ENCODE measurements at regions not wholly inside any gene's neighbourhood (a gene's known extent, or its start where the extent isn't known, plus 50 kb on each side); places are given as distances from the start of the nearest gene placed in this dataset.

GRCh38 chr13:86298725-86299124 lies 499.5 kb upstream of the SLITRK6 start (continued):
- TF ChIP-seq, protein P1, sequence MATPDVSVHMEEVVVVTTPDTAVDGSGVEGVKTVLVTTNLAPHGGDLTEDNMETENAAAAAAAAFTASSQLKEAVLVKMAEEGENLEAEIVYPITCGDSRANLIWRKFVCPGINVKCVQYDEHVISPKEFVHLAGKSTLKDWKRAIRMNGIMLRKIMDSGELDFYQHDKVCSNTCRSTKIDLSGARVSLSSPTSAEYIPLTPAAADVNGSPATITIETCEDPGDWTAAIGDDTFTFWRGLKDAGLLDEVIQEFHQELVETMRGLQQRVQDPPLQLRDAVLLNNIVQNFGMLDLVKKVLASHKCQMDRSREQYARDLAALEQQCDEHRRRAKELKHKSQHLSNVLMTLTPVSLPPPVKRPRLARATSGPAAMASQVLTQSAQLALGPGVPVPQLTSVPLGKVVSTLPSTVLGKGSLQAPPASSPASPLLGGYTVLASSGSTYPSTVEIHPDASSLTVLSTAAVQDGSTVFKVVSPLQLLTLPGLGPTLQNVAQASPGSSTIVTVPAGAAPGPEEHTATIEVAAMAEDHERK (CRISPR knock-in tag; IDR thresholded peaks at IDR 0.05; ENCODE audit: low read depth) = no peak
- TF ChIP-seq ZIK1 (CRISPR knock-in tag; IDR thresholded peaks at IDR 0.05; ENCODE audit: borderline replicate concordance, low read depth) (no peak), KLF6 (CRISPR knock-in tag; IDR thresholded peaks at IDR 0.05) (no peak), SOX6 (IDR thresholded peaks at IDR 0.05) (no peak), SOX6 (CRISPR knock-in tag; IDR thresholded peaks at IDR 0.05) (no peak), MZF1 (CRISPR knock-in tag; IDR thresholded peaks at IDR 0.05; ENCODE audit: borderline replicate concordance) (no peak), JUN (CRISPR knock-in tag; IDR thresholded peaks at IDR 0.05) (no peak), ZNF558 (CRISPR knock-in tag; IDR thresholded peaks at IDR 0.05; ENCODE audit: borderline replicate concordance) (no peak), AHDC1 (CRISPR knock-in tag; IDR thresholded peaks at IDR 0.05; ENCODE audit: borderline replicate concordance) (no peak), ZNF121 (CRISPR knock-in tag; IDR thresholded peaks at IDR 0.05) (no peak)

All from HepG2 (cell line).